A549 (cell line): ENCODE measurements at regions not wholly inside any gene's neighbourhood (a gene's known extent, or its start where the extent isn't known, plus 50 kb on each side); places are given as distances from the start of the nearest gene placed in this dataset.
"Not testable (repeated sequence)": the region's sequence is repeated elsewhere in the genome, so short reads cannot be mapped to it uniquely, and the experiment has no call there.

Experiments used
- ATAC-seq, 2 experiments: fragments of 200-7000 bp in 1 of 2; fragments of >200 bp in 1 of 2; cut with Nextera tagmentation in 1 of 2; cut with Tn5 transposase in 1 of 2; 3 replicates each; pipeline versions ENCODE4 v1.8.0 to v1.9.1; 2018 to 2020; ENCODE audit warnings: mild to moderate bottlenecking in 1 of 2, moderate library complexity in 1 of 2
- CTCF ChIA-PET: fragments of 300-600 bp; sonication (Branson Sonifier 250); formaldehyde crosslinking; extraction: SDS; loops from one replicate; lab custom pipeline; 2021; ENCODE audit warnings: antibody characterized with exemption, inconsistent platforms; lab: Yijun Ruan, JAX
- POLR2A ChIA-PET: fragments of 350-600 bp; formaldehyde crosslinking; extraction: SDS; loops from one replicate; lab custom pipeline; 2021; ENCODE audit warnings: antibody characterized with exemption, inconsistent platforms; lab: Yijun Ruan, JAX
- DNase-seq, 2 experiments: peaks; one replicate each; pipeline versions ENCODE4 v3.0.0 to v3.0.0-alpha.2; 2011 to 2016; ENCODE audit warnings: low read depth in 1 of 2, low spot score in 1 of 2
- FAIRE-seq: peaks from 2 replicates; lab custom pipeline; 2011; peaks lifted over from hg19 to GRCh38; lab: Jason Lieb, UNC
- H3K27ac ChIP-seq, 2 experiments: fragments of >200 bp; sonication (Bioruptor Twin); formaldehyde crosslinking; 3 replicates each; pipeline ENCODE4 v1.5.1; 2016 to 2017
- H3K4me1 ChIP-seq: fragments of >200 bp; sonication (Bioruptor Twin); formaldehyde crosslinking; 3 replicates; pipeline ENCODE4 v1.6.1; 2016
- H3K4me2 ChIP-seq: fragments of >200 bp; sonication (Bioruptor Twin); formaldehyde crosslinking; 3 replicates; pipeline ENCODE4 v1.6.1; 2016
- H3K4me3 ChIP-seq: fragments of >200 bp; sonication (Bioruptor Twin); formaldehyde crosslinking; 3 replicates; pipeline ENCODE4 v1.5.1; 2016
- H3K9me3 ChIP-seq: fragments of >200 bp; sonication (Bioruptor Twin); formaldehyde crosslinking; 3 replicates; pipeline ENCODE4 v1.6.1; 2016
- CBX8 ChIP-seq: fragments of 200-600 bp; sonication (generic); IDR thresholded peaks from 2 replicates; pipeline ENCODE4 v1.6.1; 2016
- CHD2 ChIP-seq: fragments of 150-350 bp; IDR thresholded peaks from 2 replicates; pipeline ENCODE4 v1.6.1; 2014; ENCODE audit warnings: low read length; ENCODE audit not compliant: partially characterized antibody
- EHMT2 ChIP-seq: fragments of 200-600 bp; sonication (generic); IDR thresholded peaks from 2 replicates; pipeline ENCODE4 v1.6.1; 2016; ENCODE audit warnings: antibody characterized with exemption, low read depth, mild to moderate bottlenecking, moderate library complexity
- GATA3 ChIP-seq: IDR thresholded peaks from 2 replicates; pipeline ENCODE4 v1.6.1; 2012; ENCODE audit warnings: borderline replicate concordance
- JUN ChIP-seq, 2 experiments: fragments of >200 bp; sonication (Bioruptor Twin); formaldehyde crosslinking; IDR thresholded peaks; 2 replicates in 1 of 2; 3 replicates in 1 of 2; pipeline ENCODE4 v1.6.1; 2016 to 2017
- JUNB ChIP-seq: fragments of >200 bp; sonication (Bioruptor Twin); formaldehyde crosslinking; IDR thresholded peaks from 2 replicates; pipeline ENCODE4 v1.6.1; 2016
- MAFK ChIP-seq: fragments of 450-650 bp; IDR thresholded peaks from 2 replicates; pipeline ENCODE4 v1.6.1; 2014; ENCODE audit not compliant: partially characterized antibody
- MAZ ChIP-seq: fragments of 150-350 bp; IDR thresholded peaks from 2 replicates; pipeline ENCODE4 v1.6.1; 2014; ENCODE audit warnings: antibody characterized with exemption, low read depth, low read length, borderline replicate concordance
- NFE2L2 ChIP-seq: fragments of 150-350 bp; conservative IDR thresholded peaks from 2 replicates; pipeline ENCODE4 v1.6.1; 2014; ENCODE audit warnings: low read length
- NPAS2 ChIP-seq: fragments of 250-450 bp; sonication (Bioruptor Pico); IDR thresholded peaks from 2 replicates; pipeline ENCODE4 v1.8.0; 2022; ENCODE audit warnings: mild to moderate bottlenecking, moderate library complexity, borderline replicate concordance
- PHF8 ChIP-seq: fragments of 200-600 bp; sonication (generic); IDR thresholded peaks from 2 replicates; pipeline ENCODE4 v1.6.1; 2016; ENCODE audit warnings: low read depth, mild to moderate bottlenecking, antibody characterized with exemption, moderate library complexity, borderline replicate concordance
- POLR2A ChIP-seq: IDR thresholded peaks from 2 replicates; pipeline ENCODE4 v1.6.1; 2012; ENCODE audit warnings: mild to moderate bottlenecking, low read length
- RAD21 ChIP-seq, 2 experiments: fragments of >200 bp in 1 of 2; sonication (Bioruptor Twin) in 1 of 2; formaldehyde crosslinking in 1 of 2; IDR thresholded peaks in 1 of 2; conservative IDR thresholded peaks in 1 of 2; 2 replicates in 1 of 2; 3 replicates in 1 of 2; pipeline ENCODE4 v1.6.1; 2012 to 2018; ENCODE audit warnings: inconsistent platforms in 1 of 2
- RARB ChIP-seq: fragments of 250-450 bp; sonication (Bioruptor Pico); IDR thresholded peaks from 2 replicates; pipeline ENCODE4 v1.8.0; 2021; ENCODE audit warnings: mild to moderate bottlenecking, moderate library complexity
- SREBF2 ChIP-seq: fragments of 450-650 bp; IDR thresholded peaks from 2 replicates; pipeline ENCODE4 v1.6.1; 2014; ENCODE audit warnings: mild to moderate bottlenecking, moderate library complexity
- TP53 ChIP-seq: fragments of 250-450 bp; sonication (Bioruptor Pico); IDR thresholded peaks from 2 replicates; pipeline ENCODE4 v1.5.0; 2021; ENCODE audit warnings: mild to moderate bottlenecking, moderate library complexity
- ZC3H11A ChIP-seq: fragments of 450-650 bp; IDR thresholded peaks from 2 replicates; pipeline ENCODE4 v1.6.1; 2014; ENCODE audit warnings: antibody characterized with exemption, mild to moderate bottlenecking
- ZNF302 ChIP-seq: fragments of 250-450 bp; sonication (Bioruptor Pico); IDR thresholded peaks from 2 replicates; pipeline ENCODE4 v1.9.0; 2021; ENCODE audit warnings: inconsistent platforms, mild to moderate bottlenecking, moderate library complexity
- WGBS: methylation state at CpG from one replicate; pipeline ENCODE4 v1.1.6; 2017; ENCODE audit errors: missing lambda C conversion rate; 5-methylcytosine and 5-hydroxymethylcytosine counted together
- TF ChIP-seq, protein P1 (sequence below): fragments of 250-450 bp; sonication (Bioruptor Pico); IDR thresholded peaks from 2 replicates; pipeline ENCODE4 v1.5.0; 2020; ENCODE audit warnings: low read depth, mild to moderate bottlenecking, moderate library complexity
- TF ChIP-seq, protein P2 (sequence below): IDR thresholded peaks from 2 replicates; pipeline ENCODE4 v1.6.1; 2012; ENCODE audit warnings: low read depth, borderline replicate concordance
- TF ChIP-seq, protein P3 (sequence below): fragments of 450-650 bp; IDR thresholded peaks from 2 replicates; pipeline ENCODE4 v1.6.1; 2014; ENCODE audit warnings: antibody characterized with exemption
- TF ChIP-seq, protein P4 (sequence below): IDR thresholded peaks from 2 replicates; pipeline ENCODE4 v1.6.1; 2012

DNA sequence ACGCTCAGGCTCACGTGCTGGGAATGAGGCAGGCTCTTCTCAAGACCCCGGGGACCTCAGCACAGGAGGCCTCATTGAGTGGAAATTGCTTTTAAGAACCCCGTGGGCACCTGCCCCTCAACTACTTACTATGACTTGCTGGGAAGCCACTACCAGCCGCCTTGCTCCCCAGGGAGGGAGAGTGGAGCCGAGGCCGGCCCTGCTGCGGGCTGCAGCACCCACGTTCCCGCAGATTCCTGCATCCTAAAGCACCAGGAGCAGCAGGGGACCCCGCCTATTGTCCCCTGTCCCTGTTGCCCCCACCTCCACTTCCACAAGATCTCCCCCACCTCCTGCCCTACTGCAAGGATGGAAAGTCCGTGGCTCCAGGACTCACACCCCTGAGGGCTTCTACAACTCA, 541.6 kb upstream of the PFKP start:
- Histone ChIP-seq H3K27ac (no peak overlapping the region), H3K9me3 (no peaks in the 10 kb centered on the region), H3K4me2 (no peak overlapping the region), H3K4me1 (no peaks in the 10 kb centered on the region), H3K4me3 (no peak overlapping the region)
- WGBS: 7% methylated on average over 10 of the region's 12 CpGs
- POLR2A ChIA-PET: no interaction called here
- CTCF ChIA-PET: no interaction called here
- FAIRE-seq (no peak), DNase-seq (no peak), ATAC-seq (no peak)
- TF ChIP-seq ZC3H11A (no peak), POLR2A (no peak), RARB (CRISPR knock-in tag) (no peak), JUN (IDR thresholded peaks at IDR 0.05) (no peak), PHF8 (no peak), TP53 (CRISPR knock-in tag) (no peak), EHMT2 (no peak), ZNF302 (CRISPR knock-in tag) (no peak), CBX8 (no peak), JUNB (no peak), SREBF2 (no peak), CHD2 (no peak), MAFK (no peak), GATA3 (no peak)
- TF ChIP-seq, protein P1, sequence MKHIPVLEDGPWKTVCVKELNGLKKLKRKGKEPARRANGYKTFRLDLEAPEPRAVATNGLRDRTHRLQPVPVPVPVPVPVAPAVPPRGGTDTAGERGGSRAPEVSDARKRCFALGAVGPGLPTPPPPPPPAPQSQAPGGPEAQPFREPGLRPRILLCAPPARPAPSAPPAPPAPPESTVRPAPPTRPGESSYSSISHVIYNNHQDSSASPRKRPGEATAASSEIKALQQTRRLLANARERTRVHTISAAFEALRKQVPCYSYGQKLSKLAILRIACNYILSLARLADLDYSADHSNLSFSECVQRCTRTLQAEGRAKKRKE (CRISPR knock-in tag): no peak

DNA sequence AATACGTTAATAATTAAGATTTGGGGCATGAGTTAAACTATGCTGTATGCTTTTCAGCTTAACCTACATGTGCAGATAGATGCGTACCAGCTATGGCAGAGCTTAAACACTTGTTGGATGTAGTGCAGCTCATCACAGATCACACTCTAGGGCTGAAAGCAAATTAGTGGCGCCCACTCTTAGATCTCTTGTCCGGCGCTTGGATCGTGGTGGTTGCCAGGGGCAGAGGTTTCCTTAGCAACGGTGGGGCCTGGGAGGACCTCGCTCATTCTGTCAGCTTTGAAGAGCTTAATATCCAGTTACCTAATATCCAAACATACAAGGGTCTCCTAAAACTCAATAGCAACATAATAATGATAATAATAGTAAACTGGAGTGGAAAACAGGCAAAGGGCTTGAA, 548.2 kb upstream of the PFKP start:
- H3K9me3 ChIP-seq: no peaks in the 10 kb centered on the region
- TF ChIP-seq NPAS2 (CRISPR knock-in tag): no peak
- no peak for TF ChIP-seq ZNF302 (CRISPR knock-in tag)
- TF ChIP-seq, protein P2, sequence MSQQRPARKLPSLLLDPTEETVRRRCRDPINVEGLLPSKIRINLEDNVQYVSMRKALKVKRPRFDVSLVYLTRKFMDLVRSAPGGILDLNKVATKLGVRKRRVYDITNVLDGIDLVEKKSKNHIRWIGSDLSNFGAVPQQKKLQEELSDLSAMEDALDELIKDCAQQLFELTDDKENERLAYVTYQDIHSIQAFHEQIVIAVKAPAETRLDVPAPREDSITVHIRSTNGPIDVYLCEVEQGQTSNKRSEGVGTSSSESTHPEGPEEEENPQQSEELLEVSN: no peak
- no peak for TF ChIP-seq MAZ
- TF ChIP-seq, protein P3, sequence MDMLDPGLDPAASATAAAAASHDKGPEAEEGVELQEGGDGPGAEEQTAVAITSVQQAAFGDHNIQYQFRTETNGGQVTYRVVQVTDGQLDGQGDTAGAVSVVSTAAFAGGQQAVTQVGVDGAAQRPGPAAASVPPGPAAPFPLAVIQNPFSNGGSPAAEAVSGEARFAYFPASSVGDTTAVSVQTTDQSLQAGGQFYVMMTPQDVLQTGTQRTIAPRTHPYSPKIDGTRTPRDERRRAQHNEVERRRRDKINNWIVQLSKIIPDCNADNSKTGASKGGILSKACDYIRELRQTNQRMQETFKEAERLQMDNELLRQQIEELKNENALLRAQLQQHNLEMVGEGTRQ: no peak
- no peak for TF ChIP-seq TP53 (CRISPR knock-in tag)
- no peak for ATAC-seq
- 17% methylated on average over 8 of the region's 8 CpGs for WGBS
- ChIA-PET CTCF (no interaction called here), POLR2A (no interaction called here)
- DNase-seq: no peak
- H3K4me2 ChIP-seq: no peak overlapping the region
- H3K27ac ChIP-seq: no peak overlapping the region
- no peak overlapping the region for H3K4me3 ChIP-seq
- no peaks in the 10 kb centered on the region for H3K4me1 ChIP-seq
- FAIRE-seq: no peak

DNA sequence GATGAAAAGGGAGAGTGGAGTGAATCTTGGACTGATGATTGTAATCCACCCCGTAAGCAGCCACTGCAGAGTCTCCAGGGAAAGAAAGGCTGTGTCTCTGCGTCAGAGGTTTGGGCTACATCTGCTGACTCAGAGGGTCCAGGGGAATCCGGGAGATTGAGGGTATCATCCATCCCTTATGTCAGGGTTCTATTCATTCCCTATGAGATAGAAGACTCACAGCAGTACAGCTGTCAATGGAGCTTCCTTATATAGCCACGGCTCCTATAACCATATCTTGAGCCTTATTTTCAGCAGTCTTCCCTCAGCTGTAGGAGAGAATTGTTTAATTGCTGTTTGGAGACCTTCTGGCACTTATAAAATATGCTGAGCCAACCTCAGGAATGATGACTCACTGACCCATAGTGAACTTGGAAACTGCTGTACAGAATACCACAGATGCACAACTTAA, 558.2 kb upstream of the PFKP start:
- TF ChIP-seq, protein P4, sequence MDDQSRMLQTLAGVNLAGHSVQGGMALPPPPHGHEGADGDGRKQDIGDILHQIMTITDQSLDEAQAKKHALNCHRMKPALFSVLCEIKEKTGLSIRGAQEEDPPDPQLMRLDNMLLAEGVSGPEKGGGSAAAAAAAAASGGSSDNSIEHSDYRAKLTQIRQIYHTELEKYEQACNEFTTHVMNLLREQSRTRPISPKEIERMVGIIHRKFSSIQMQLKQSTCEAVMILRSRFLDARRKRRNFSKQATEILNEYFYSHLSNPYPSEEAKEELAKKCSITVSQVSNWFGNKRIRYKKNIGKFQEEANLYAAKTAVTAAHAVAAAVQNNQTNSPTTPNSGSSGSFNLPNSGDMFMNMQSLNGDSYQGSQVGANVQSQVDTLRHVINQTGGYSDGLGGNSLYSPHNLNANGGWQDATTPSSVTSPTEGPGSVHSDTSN: no peak
- no peak for TF ChIP-seq RAD21 (conservative IDR thresholded peaks at IDR 0.05 in 1 of 2, IDR thresholded peaks at IDR 0.05 in 1 of 2)
- TF ChIP-seq NFE2L2: no peak
- TF ChIP-seq MAZ: no peak
- no peak for TF ChIP-seq SREBF2
- TF ChIP-seq PHF8: no peak

DNA sequence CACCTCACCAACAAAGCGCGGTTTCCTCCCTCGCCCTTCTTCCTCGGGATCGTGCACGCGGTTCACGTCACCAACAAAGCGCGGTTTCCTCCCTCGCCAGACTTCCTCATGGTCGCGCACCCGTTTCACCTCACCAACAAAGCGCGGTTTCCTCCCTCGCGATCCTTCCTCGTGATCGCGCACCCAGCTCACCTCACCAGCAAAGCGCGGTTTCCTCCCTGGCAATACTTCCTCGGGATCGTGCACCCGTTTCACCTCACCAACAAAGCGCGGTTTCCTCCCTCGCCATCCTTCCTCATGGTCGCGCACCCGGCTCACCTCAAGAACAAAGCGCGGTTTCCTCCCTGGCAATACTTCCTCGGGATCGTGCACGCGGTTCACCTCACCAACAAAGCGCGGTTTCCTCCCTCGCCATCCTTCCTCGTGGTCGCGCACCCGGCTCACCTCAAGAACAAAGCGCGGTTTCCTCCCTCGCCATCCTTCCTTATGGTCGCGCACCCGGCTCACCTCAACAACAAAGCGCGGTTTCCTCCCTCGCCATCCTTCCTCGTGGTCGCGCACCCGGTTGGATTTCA, 565.9 kb upstream of the PFKP start:
- H3K4me3 ChIP-seq, H3K4me2 ChIP-seq, ATAC-seq, CTCF ChIA-PET, DNase-seq, H3K9me3 ChIP-seq, FAIRE-seq, H3K4me1 ChIP-seq, H3K27ac ChIP-seq: not testable (repeated sequence)
- WGBS: 70% methylated on average over 57 of the region's 58 CpGs
- POLR2A ChIA-PET: interaction anchor here (0.7 kb wide), 1 partner anchor 26 kb away, joined by 3 read pairs; no protein-coding TSS in a partner anchor

More for the DNA sequence above, 558.2 kb upstream of the PFKP start:
- CTCF ChIA-PET: interaction anchor here (1.0 to 1.1 kb wide), 2 partner anchors 16 to 30 kb away, joined by 3 to 4 read pairs; no protein-coding TSS in a partner anchor
- Histone ChIP-seq H3K27ac (no peak overlapping the region), H3K4me3 (no peak overlapping the region), H3K4me1 (no peaks in the 10 kb centered on the region), H3K4me2 (no peak overlapping the region), H3K9me3 (no peaks in the 10 kb centered on the region)
- DNase-seq (no peak), ATAC-seq (no peak), FAIRE-seq (no peak)
- WGBS: 5% methylated on average over 4 of the region's 4 CpGs
- POLR2A ChIA-PET: no interaction called here
